ENCODE measurements at regions not wholly inside any gene's neighbourhood (a gene's known extent, or its start where the extent isn't known, plus 50 kb on each side); places are given as distances from the start of the nearest gene placed in this dataset.

DNA sequence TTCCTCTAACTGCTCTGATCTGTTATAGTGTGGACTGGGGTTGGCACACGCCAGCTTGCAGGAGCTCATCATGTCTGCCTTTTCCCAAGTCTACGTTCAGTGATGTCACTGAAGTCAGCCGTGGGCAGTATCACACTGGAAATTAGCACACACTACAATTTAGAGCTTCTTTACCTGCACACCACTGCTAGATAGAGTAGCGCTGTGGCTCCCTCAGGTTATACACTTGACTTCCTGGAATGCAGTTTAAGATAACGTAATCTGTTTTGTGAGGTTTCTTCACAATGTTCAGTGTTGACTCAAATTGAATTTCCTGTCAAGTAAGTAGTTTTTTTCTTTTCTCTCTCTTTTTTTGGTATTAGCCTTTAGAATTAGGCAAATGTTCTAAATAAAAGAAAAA, 487.2 kb downstream of the DCDC2C start:
- DNase-seq (ENCODE audit: low read depth): no peak
- TF ChIP-seq, protein P1, sequence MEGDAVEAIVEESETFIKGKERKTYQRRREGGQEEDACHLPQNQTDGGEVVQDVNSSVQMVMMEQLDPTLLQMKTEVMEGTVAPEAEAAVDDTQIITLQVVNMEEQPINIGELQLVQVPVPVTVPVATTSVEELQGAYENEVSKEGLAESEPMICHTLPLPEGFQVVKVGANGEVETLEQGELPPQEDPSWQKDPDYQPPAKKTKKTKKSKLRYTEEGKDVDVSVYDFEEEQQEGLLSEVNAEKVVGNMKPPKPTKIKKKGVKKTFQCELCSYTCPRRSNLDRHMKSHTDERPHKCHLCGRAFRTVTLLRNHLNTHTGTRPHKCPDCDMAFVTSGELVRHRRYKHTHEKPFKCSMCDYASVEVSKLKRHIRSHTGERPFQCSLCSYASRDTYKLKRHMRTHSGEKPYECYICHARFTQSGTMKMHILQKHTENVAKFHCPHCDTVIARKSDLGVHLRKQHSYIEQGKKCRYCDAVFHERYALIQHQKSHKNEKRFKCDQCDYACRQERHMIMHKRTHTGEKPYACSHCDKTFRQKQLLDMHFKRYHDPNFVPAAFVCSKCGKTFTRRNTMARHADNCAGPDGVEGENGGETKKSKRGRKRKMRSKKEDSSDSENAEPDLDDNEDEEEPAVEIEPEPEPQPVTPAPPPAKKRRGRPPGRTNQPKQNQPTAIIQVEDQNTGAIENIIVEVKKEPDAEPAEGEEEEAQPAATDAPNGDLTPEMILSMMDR (IDR thresholded peaks at IDR 0.05; ENCODE audit: control insufficient read depth, insufficient read depth, low read depth, low read length, missing control alignments): no peak
- H3K4me3 ChIP-seq (ENCODE audit: control insufficient read depth, low read depth, low read length): no peak overlapping the region

DNA sequence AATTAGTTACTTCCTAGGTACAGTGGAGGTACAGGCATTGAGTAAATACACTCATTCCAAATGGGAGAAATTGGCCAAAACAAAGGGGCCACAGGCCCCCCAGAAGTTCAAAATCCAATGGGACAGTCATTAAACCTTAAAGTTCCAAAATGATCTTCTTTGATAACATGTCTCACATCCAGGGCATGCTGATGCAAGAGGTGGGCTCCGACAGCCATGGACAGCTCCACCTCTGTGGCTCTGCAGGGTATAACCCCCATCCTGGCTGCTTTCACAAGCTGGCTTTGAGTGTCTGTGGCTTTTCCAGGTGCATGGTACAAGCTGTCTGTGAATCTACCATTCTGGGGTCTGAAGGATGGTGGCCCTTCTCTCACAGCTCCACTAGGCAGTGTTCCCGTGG, 488.7 kb downstream of the DCDC2C start:
- TF ChIP-seq, protein P1 (IDR thresholded peaks at IDR 0.05; ENCODE audit: control insufficient read depth, insufficient read depth, low read depth, low read length, missing control alignments): no peak
- no peak for DNase-seq (ENCODE audit: low read depth)
- no peak overlapping the region for H3K4me3 ChIP-seq (ENCODE audit: control insufficient read depth, low read depth, low read length)

DNA sequence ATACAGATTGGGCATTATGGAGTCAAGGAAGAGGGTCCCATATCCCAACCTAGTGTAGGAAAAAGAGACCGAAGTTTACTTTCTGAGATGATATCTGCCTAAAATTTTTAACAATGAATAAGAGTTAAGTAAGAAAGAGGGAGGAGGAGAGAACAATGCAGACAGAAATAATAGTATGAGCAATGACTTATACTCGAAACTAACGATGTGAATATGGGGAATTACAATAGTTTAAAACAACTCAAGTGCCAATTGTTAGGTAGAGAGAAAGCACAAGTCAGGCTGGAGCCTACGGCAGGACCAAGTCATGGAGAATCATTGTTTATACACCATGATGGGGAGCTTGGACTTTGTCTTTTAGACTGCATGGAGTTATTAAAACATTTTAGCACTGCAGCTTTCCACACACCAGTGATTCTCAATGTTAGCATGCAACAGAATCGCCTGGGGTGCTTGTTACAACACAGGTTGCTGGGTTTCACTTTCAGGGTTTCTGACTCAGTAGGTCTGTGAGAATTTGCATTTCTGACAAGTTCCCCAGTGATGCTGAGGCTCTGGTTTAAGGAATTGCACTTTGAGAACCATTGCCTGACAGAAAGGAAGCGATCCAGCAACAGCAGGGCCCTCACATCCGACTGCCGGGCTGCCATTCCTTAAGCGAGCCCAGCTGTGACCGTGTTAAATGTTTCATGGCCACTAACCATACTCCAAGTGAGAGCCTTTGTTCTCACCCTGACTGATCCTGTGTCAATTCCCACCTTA, 511.2 kb downstream of the DCDC2C start:
- TF ChIP-seq, protein P1 (IDR thresholded peaks at IDR 0.05; ENCODE audit: control insufficient read depth, insufficient read depth, low read depth, low read length, missing control alignments): no peak
- no peak overlapping the region for H3K4me3 ChIP-seq (ENCODE audit: control insufficient read depth, low read depth, low read length)
- DNase-seq (ENCODE audit: low read depth): no peak

DNA sequence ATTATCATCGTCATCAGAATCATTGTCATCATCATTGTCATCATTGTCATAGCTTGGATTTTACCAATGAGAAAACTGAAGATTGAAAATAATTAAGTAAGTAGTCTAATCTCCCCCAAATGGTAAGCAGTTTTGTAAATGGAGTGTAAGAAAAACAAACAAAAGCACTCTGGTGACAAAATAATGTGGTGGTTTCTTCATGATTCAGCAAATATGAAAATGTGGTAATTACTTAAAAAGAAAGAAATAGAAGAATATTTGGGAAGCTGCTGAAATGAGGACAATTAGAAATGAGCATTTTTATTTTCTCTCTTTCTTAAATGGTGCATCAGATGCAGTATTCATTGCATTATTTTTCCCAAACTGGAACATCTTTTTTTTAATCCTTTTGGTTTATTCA, 514.4 kb downstream of the DCDC2C start:
- DNase-seq (ENCODE audit: low read depth): no peak
- H3K4me3 ChIP-seq (ENCODE audit: control insufficient read depth, low read depth, low read length): no peak overlapping the region
- TF ChIP-seq, protein P1 (IDR thresholded peaks at IDR 0.05; ENCODE audit: control insufficient read depth, insufficient read depth, low read depth, low read length, missing control alignments): no peak

DNA sequence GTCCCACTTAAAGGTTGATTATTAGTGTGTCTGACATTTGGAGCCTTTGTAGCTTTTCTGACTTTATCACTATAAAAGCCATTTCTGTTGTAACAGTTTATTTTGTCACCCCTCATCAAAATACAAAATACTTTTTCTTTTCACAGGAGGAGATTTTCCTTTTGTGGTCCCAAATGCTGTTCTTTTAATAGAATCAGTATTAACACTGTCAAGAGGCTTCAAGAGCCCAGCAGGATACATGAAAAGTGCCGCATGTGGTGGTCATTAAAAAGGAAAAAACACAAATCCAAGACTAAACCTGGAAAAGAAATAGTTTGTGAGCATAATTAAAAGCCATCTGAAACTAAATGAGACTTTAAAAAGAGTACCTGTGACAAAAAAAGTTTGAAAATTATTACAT, 515.7 kb downstream of the DCDC2C start:
- H3K4me3 ChIP-seq (ENCODE audit: control insufficient read depth, low read depth, low read length): no peak overlapping the region
- TF ChIP-seq, protein P1 (IDR thresholded peaks at IDR 0.05; ENCODE audit: control insufficient read depth, insufficient read depth, low read depth, low read length, missing control alignments): no peak
- DNase-seq (ENCODE audit: low read depth): no peak

DNA sequence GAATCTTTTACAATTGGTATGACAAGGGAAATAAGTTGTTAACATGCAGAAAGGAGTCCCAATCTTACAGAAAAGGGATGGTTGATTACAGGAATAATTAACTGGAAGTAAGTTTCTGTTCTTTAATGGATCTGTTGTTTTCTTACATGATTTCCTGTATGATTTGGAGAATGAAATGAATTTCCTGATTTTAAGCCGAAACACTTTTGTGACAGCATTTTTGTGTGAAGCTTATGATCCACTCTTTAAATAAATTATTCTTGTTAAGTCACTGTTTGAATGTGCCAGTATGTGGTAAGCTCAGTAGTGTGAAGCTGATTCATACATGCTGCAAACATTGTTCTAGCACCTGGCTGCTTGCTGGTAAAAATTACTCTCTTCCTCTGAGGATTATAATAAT, 516.2 kb downstream of the DCDC2C start:
- no peak for DNase-seq (ENCODE audit: low read depth)
- TF ChIP-seq, protein P1 (IDR thresholded peaks at IDR 0.05; ENCODE audit: control insufficient read depth, insufficient read depth, low read depth, low read length, missing control alignments): no peak
- H3K4me3 ChIP-seq (ENCODE audit: control insufficient read depth, low read depth, low read length): no peak overlapping the region
